ENCODE measurements at regions not wholly inside any gene's neighbourhood (a gene's known extent, or its start where the extent isn't known, plus 50 kb on each side); places are given as distances from the start of the nearest gene placed in this dataset.

DNA sequence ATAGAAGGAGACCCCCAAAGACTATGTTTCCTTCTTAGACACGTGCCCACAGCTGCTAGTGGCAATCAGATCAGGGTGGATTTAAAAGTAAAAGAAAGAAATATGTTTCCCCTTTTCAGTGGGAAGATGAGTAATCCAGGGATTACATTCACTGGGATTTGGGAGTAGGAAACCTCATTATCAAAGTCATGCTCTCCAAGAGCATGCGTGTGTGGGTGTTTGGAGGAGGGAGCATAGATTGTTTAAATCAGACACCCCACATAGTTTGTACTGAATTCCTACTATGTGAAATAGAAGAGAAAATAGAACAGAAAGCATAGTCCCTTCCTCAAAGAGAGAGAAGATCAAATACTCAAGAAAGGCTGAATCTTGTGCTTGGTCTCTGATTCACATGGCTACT, 65.5 kb upstream of the TBCA start:
- intact Hi-C loops (cut with DNase I, micrococcal nuclease): no loop called here
- Histone ChIP-seq H3K4me1 (ENCODE audit: low read depth) (no peaks in the 10 kb centered on the region), H3K36me3 (ENCODE audit: low read depth) (no peaks in the 10 kb centered on the region), H3K9me3 (no peaks in the 10 kb centered on the region), H3K4me3 (no peak overlapping the region)
- TF ChIP-seq, protein P1, sequence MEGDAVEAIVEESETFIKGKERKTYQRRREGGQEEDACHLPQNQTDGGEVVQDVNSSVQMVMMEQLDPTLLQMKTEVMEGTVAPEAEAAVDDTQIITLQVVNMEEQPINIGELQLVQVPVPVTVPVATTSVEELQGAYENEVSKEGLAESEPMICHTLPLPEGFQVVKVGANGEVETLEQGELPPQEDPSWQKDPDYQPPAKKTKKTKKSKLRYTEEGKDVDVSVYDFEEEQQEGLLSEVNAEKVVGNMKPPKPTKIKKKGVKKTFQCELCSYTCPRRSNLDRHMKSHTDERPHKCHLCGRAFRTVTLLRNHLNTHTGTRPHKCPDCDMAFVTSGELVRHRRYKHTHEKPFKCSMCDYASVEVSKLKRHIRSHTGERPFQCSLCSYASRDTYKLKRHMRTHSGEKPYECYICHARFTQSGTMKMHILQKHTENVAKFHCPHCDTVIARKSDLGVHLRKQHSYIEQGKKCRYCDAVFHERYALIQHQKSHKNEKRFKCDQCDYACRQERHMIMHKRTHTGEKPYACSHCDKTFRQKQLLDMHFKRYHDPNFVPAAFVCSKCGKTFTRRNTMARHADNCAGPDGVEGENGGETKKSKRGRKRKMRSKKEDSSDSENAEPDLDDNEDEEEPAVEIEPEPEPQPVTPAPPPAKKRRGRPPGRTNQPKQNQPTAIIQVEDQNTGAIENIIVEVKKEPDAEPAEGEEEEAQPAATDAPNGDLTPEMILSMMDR (IDR thresholded peaks at IDR 0.05): no peak
- no peak for ATAC-seq
- DNase-seq: no peak

DNA sequence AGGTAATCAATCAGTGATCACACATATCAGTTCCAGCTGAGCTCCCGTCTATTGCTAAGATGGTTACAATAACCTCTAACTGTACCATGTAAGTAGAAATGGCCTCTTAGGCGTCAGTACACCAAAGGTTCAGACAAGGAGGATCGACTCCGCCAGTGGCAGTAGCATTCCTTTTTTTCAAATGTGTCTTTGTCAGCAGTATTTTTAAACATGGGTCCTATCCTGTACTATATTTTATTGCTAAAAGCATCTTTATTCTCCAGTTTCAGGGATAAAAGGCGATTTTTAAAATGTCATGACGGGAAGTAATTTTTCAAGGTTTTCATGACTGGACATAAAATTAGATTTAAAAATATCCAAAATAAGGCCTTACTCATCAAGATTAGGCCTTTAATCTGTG, 64.8 kb upstream of the TBCA start:
- DNase-seq: no peak
- intact Hi-C loops (cut with DNase I, micrococcal nuclease): no loop called here
- no peaks in the 10 kb centered on the region for H3K9me3 ChIP-seq
- no peak for ATAC-seq
- TF ChIP-seq, protein P1 (IDR thresholded peaks at IDR 0.05): no peak
- no peaks in the 10 kb centered on the region for H3K36me3 ChIP-seq (ENCODE audit: low read depth)
- no peak overlapping the region for H3K4me3 ChIP-seq
- H3K4me1 ChIP-seq (ENCODE audit: low read depth): no peaks in the 10 kb centered on the region

DNA sequence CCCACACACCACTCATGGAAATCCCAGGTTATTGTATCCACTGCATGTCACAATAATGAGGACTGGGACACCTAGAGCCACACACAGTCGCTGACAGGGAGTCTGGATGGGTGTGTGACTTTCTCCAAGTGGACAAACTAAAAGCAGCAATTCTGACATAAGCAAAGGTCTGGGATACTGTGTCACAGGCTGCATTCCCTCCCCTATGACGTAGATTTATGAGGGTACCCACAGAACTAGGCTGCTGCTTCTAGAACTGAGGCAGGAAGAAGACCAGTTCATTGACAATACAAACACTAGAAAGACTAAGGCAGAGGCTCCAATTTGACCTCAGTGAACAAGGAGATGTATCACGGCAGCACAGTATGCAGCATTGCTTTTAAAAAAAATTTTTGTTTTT, 63.6 kb upstream of the TBCA start:
- Histone ChIP-seq H3K4me3 (no peak overlapping the region), H3K9me3 (no peaks in the 10 kb centered on the region), H3K4me1 (ENCODE audit: low read depth) (no peaks in the 10 kb centered on the region), H3K36me3 (ENCODE audit: low read depth) (no peaks in the 10 kb centered on the region)
- DNase-seq (no peak), ATAC-seq (no peak)
- intact Hi-C loops (cut with DNase I, micrococcal nuclease): no loop called here
- TF ChIP-seq, protein P1 (IDR thresholded peaks at IDR 0.05): no peak

DNA sequence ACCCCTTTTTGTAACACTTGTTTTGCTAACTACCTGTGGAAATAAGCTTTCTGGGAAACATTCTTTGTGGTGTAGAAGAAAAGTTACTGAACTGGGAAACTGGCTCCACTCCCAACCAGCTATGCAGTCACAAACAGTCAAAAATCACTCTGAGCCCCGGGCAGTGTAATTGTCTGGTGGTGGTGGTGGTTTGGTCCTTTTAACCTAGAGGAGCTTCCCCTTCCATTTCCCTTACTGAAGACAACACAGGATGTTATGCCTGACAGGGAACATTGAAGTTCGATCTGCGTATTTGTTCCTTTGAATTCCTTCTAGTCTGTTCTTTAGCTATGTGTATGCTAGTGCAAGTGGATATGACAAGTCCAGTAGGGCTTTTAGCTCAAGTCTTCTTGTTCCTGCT, 56.8 kb upstream of the TBCA start:
- TF ChIP-seq, protein P1 (IDR thresholded peaks at IDR 0.05): no peak
- DNase-seq (no peak), ATAC-seq (no peak)
- Histone ChIP-seq H3K36me3 (ENCODE audit: low read depth) (no peaks in the 10 kb centered on the region), H3K4me1 (ENCODE audit: low read depth) (no peaks in the 10 kb centered on the region), H3K9me3 (no peaks in the 10 kb centered on the region), H3K4me3 (no peak overlapping the region)
- intact Hi-C loops (cut with DNase I, micrococcal nuclease): no loop called here

DNA sequence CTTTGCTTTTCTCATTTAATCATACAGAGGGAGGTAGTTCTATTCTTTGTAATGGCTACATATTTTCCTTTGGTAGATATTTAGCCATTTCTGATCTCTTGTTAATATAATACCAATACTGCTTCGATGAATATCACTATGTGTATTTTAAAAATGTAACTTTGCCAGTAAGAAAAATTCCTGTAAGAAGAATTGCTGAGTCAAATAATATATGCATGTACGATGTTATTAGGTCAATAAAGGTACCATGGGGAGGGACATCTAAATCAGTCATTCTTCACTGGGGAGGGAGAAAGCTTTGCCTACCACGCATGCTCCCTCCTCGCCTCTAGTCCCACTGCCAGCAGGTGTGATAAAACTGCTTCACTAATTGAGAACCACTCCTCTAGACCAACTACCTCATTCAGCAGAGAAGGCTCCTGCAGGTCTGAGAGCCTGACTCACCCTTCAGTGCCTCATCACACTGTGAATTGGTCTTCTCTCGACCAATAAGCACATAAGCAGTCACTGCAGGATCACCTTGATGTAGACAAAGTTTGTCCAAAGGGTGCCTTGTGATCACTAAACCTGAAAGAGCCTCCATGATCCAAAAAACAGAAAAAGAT, 56.1 kb upstream of the TBCA start:
- DNase-seq (no peak), ATAC-seq (no peak)
- Histone ChIP-seq H3K4me1 (ENCODE audit: low read depth) (no peaks in the 10 kb centered on the region), H3K4me3 (no peak overlapping the region), H3K36me3 (ENCODE audit: low read depth) (no peaks in the 10 kb centered on the region), H3K9me3 (no peaks in the 10 kb centered on the region)
- TF ChIP-seq, protein P1 (IDR thresholded peaks at IDR 0.05): no peak
- intact Hi-C loops (cut with DNase I, micrococcal nuclease): no loop called here

DNA sequence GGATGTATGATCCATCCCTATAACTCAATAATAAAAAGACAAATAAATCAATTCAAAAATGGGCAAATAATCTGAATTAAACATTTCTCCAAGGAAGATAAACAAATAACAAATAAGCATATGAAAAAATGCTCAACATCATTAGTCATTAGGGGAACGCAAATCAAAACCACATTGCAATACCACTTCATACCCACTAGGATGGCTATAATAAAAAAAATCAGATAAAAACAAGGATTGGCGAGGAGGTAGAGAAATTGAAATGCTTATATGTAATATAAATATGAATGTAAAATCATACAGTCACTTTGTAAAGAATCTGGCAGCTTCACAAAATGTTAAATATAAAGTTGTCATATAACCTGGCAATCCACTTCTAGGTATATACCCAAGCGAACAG, 52.3 kb upstream of the TBCA start:
- Histone ChIP-seq H3K36me3 (ENCODE audit: low read depth) (no peaks in the 10 kb centered on the region), H3K4me1 (ENCODE audit: low read depth) (no peaks in the 10 kb centered on the region), H3K4me3 (no peak overlapping the region), H3K9me3 (no peaks in the 10 kb centered on the region)
- intact Hi-C loops (cut with DNase I, micrococcal nuclease): no loop called here
- no peak for DNase-seq
- TF ChIP-seq, protein P1 (IDR thresholded peaks at IDR 0.05): no peak
- no peak for ATAC-seq
